ENCODE measurements at regions not wholly inside any gene's neighbourhood (a gene's known extent, or its start where the extent isn't known, plus 50 kb on each side); places are given as distances from the start of the nearest gene placed in this dataset.

GRCh38 chr13:33945477-33945876 lies 127.5 kb downstream of the RFC3 start:
- no peak for DNase-seq (ENCODE audit: low read depth in 1 of 2, low spot score in 1 of 2)
- Histone ChIP-seq H3K27ac (replicated peaks) (no peak overlapping the region), H3K4me3 (replicated peaks; ENCODE audit: insufficient read depth, low read length) (no peak overlapping the region), H3K27me3 (ENCODE audit: insufficient read depth, poor library complexity, severe bottlenecking) (no peaks in the 10 kb centered on the region)
- TF ChIP-seq CTCF (IDR thresholded peaks at IDR 0.05; ENCODE audit: insufficient read depth, low read length) (no peak), POLR2AphosphoS5 (IDR thresholded peaks at IDR 0.05; ENCODE audit: low read depth) (no peak), GABPA (IDR thresholded peaks at IDR 0.05; ENCODE audit: low read depth) (no peak), REST (IDR thresholded peaks at IDR 0.05; ENCODE audit: insufficient replicate concordance, low read depth) (no peak), SPI1 (IDR thresholded peaks at IDR 0.05; ENCODE audit: borderline replicate concordance, low read depth) (no peak)

GRCh38 chr13:33953203-33953602 lies 135.3 kb downstream of the RFC3 start:
- TF ChIP-seq GABPA (IDR thresholded peaks at IDR 0.05; ENCODE audit: low read depth) (no peak), POLR2AphosphoS5 (IDR thresholded peaks at IDR 0.05; ENCODE audit: low read depth) (no peak), REST (IDR thresholded peaks at IDR 0.05; ENCODE audit: insufficient replicate concordance, low read depth) (no peak), SPI1 (IDR thresholded peaks at IDR 0.05; ENCODE audit: borderline replicate concordance, low read depth) (no peak), CTCF (IDR thresholded peaks at IDR 0.05; ENCODE audit: insufficient read depth, low read length) (no peak)
- Histone ChIP-seq H3K27ac (replicated peaks) (no peak overlapping the region), H3K4me3 (replicated peaks; ENCODE audit: insufficient read depth, low read length) (no peak overlapping the region), H3K27me3 (ENCODE audit: insufficient read depth, poor library complexity, severe bottlenecking) (no peaks in the 10 kb centered on the region)
- no peak for DNase-seq (ENCODE audit: low read depth in 1 of 2, low spot score in 1 of 2)

- TF ChIP-seq GABPA (IDR thresholded peaks at IDR 0.05; ENCODE audit: low read depth) (no peak), POLR2AphosphoS5 (IDR thresholded peaks at IDR 0.05; ENCODE audit: low read depth) (no peak), SPI1 (IDR thresholded peaks at IDR 0.05; ENCODE audit: borderline replicate concordance, low read depth) (no peak), CTCF (IDR thresholded peaks at IDR 0.05; ENCODE audit: insufficient read depth, low read length) (no peak)
- Histone ChIP-seq H3K4me3 (replicated peaks; ENCODE audit: insufficient read depth, low read length) (no peak overlapping the region), H3K27ac (replicated peaks) (no peak overlapping the region), H3K27me3 (ENCODE audit: insufficient read depth, poor library complexity, severe bottlenecking) (no peaks in the 10 kb centered on the region)
- no peak for DNase-seq (ENCODE audit: low read depth in 1 of 2, low spot score in 1 of 2)
Measured at GRCh38 chr13:33953781-33954180, 135.8 kb downstream of the RFC3 start.

- no peak for TF ChIP-seq POLR2AphosphoS5 (IDR thresholded peaks at IDR 0.05; ENCODE audit: low read depth)
- no peak for TF ChIP-seq REST (IDR thresholded peaks at IDR 0.05; ENCODE audit: insufficient replicate concordance, low read depth)
- no peak for TF ChIP-seq GABPA (IDR thresholded peaks at IDR 0.05; ENCODE audit: low read depth)
- no peak overlapping the region for H3K27ac ChIP-seq (replicated peaks)
- H3K4me3 ChIP-seq (replicated peaks; ENCODE audit: insufficient read depth, low read length), result no peak overlapping the region
- no peak for DNase-seq (ENCODE audit: low read depth in 1 of 2, low spot score in 1 of 2)
- no peaks in the 10 kb centered on the region for H3K27me3 ChIP-seq (ENCODE audit: insufficient read depth, poor library complexity, severe bottlenecking)
Measured at GRCh38 chr13:33956346-33956745, 138.4 kb downstream of the RFC3 start.

All from HL-60 (cell line).